ENCODE measurements at regions not wholly inside any gene's neighbourhood (a gene's known extent, or its start where the extent isn't known, plus 50 kb on each side); places are given as distances from the start of the nearest gene placed in this dataset.

- no peak for DNase-seq
Observed at GRCh38 chr12:24255920-24256665, 306.6 kb upstream of the SOX5 start.

DNA sequence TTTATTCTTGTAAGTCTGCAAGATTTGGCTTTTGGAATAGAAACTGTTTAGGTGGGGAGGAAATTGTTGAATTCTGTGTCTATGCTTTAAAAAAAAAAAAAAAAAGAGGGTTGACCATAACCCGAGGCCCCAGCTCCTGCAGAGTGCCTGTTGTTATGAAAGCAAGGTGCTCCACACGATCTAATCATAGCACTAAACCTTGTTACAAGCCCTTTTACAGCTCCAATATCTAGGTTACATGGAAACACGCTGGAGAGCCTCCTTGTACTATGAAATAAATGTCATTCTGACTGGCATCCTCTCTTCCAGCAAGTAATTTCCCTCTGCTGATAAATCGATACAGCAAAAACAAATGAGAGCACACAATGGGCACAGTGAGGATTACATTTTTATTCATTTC is 303.1 kb upstream of the SOX5 start:
- no peak for DNase-seq

DNA sequence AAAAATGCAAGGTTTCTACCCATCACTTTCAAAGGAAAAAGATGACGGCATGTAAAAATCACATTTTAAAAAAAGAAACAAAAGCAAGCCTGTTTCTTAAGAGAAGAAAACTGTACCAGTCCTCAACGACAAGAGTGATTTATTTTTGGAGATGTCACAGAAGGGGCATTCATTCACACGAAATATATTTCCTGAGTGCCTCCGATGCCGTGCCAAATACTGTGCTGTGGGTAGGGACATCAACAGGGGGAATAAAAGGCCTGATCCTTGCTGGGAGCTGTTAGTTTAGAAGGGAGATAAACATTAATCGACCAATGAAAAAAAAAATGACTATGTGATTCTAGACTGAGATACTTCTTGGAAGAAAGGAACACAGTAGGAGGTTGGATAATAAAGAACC is 297.5 kb upstream of the SOX5 start:
- DNase-seq, result no peak

DNA sequence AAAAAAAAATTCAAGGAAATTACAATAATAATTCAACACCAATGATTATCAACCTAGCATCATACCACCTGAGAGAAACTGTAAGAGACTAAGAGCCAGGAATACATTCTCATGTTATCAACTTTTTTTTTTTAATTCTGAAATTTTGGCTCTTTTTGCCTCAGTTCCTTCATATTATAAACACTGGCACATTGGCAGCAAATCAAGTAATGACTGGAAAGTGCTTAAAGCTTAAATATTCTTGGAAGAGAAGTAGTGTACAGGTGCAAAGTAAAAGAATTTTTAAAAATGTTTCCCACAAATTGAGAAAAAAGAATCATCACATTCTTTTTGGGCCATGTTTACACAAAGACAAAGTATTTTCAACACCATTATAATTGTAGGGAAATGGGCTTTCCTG is 296.9 kb upstream of the SOX5 start:
- no peak for DNase-seq

GRCh38 chr12:24244801-24245200 is 295.3 kb upstream of the SOX5 start:
- no peak for DNase-seq

DNA sequence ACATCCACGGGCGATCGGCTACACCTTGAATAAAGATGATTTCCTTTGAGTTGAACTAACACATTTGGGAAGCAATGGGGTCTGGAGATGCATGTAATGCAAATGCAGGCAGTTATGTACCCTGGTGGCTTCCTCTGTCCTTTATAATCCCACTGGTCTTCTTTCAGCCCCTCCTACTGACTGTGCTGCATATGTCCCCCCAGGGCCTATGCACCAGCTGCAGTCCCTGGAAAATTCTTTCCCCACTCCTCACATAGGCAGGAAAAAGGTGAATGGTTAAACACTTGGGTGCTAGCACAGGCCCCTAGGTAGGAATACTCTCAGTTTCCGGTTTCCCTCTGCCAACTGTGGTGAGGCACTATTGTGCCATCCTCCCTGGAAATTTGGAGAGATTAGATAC is 294.8 kb upstream of the SOX5 start:
- DNase-seq, result no peak

DNA sequence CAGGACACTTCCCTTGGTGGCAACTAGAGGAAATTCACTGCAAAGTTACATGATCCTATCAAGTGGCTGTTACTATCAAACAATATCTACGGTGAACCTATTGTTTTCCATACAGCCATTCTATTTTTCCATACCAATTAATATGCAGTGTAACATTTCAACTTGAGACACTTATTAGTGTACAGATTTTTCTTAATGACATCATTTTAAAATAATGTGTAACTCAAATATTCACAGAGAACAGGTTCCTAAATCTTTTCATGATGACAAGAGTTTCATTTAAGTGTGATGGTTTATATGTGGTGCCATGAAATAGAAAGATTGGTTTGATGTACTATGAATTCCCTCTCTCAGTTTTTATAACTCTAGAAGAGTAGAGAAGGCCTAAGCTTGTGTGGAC is 291.2 kb upstream of the SOX5 start:
- no peak for DNase-seq

GRCh38 chr12:24233519-24234246 is 284.2 kb upstream of the SOX5 start:
- DNase-seq, result no peak

DNA sequence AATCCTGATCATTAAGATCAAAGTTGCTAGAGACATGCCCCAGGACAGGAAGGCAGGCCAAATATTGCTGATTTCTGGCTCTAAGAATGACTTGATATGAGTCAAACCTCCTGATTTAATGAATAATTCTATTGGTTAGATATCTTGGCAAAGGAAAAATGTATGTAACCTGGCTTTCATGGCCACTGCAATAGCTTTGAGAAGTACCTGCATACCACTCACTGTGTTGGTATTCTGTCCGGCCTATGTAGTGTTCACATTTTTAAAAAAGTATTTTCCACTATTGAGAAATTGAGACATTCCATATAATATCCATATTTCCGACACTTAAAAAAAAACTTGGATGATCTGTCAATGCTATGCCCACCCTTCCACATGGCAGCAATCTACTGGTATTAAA is 283.1 kb upstream of the SOX5 start:
- DNase-seq, result no peak

DNA sequence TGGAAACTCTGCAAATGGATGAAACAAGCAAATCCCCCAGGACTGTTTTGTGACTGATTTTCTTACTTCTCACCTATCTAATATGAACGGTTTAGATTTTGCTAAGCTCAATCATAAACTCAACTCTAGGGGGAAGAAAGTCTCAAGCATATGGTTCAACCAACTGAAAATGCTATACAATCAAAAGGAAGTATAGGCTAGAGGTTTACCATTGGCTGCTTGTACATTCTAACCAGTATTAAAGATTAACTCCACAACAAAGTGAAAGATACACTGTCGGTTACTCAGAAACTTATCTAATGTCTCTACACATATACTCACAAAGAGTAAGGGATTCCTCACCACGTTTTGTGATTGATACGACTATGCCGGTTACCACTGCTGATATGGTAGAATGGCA is 281.8 kb upstream of the SOX5 start:
- no peak for DNase-seq

GRCh38 chr12:24230061-24230701 is 280.7 kb upstream of the SOX5 start:
- DNase-seq, result no peak

GRCh38 chr12:24229031-24229700 is 279.7 kb upstream of the SOX5 start:
- DNase-seq, result no peak

GRCh38 chr12:24228371-24228770 is 278.9 kb upstream of the SOX5 start:
- DNase-seq, result no peak

- no peak for DNase-seq
Observed at GRCh38 chr12:24227551-24227950, 278.1 kb upstream of the SOX5 start.

DNA sequence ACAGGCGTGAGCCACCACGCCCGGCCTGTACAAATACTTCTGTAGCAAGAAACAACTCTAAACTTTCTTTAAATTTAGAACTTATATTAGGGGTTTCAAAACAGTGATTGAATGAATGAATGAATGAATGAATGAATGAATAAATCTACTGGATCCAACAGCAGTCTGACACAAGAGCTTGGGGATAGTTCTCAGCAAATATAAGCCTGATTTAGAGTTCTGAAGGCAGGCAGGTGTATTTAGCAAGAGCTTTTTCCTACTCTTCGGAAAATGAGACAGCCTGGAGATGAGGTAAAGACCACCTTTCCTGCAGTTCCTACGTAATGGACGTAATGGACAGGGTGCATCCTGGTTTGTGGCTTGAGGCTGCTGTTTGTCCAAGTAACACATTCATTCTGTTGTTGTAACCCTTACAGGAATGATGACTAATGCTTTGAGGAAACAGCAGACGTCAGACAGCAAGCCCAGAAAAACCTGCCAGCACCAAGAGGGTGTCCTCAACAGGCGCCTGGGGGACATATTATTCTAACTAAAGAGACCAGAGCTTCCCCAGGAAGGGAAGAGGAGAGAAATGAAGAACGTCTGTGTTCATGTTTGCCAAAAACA is 277.4 kb upstream of the SOX5 start:
- DNase-seq, result no peak

GRCh38 chr12:24224401-24224800 is 274.9 kb upstream of the SOX5 start:
- DNase-seq, result no peak

GRCh38 chr12:24223926-24224325 is 274.5 kb upstream of the SOX5 start:
- no peak for DNase-seq

GRCh38 chr12:24222968-24223367 is 273.5 kb upstream of the SOX5 start:
- DNase-seq, result no peak

DNA sequence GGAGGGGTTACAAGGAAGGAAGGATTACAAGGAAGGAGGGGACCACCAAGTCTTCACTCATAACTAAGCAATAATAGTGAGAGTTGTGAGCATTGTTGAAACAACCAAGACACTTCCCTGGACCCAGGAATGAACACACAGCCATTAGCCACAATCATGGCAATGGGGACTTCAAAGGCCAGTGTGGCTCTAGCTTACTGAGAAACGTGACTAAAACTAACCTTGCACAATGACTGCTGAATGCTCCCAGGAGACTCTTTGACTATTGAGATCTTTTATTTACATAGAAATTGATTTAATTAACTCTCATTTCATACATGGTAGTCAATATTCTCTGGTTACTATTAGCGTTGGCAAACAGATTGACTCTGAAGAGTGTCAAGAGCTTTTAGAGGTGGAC is 263.0 kb upstream of the SOX5 start:
- DNase-seq, result no peak

DNA sequence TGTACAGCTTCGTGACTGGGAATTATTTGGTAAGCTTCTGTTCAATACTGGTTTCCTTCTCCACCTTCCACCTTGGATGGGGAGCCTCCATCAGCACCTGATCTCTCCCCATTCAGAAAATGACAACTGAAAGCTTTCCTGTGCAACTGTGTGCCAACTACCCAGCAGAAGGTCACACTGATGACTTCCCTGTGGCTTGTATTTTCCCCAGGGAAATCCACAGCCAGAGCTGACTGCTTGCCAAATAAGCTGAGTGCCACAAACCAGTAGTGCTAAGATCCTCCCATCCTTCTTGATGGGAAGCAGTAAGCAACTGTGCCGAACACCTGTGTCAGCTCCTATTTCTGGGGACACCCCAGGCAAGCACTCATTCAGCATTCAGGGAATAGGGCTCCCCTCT is 257.2 kb upstream of the SOX5 start:
- DNase-seq, result no peak

- no peak for DNase-seq
Observed at GRCh38 chr12:24201258-24201970, 251.9 kb upstream of the SOX5 start.

- DNase-seq, result no peak
Observed at GRCh38 chr12:24200010-24200409, 250.5 kb upstream of the SOX5 start.

Data from 8988T (cell line).